ENCODE measurements at regions not wholly inside any gene's neighbourhood (a gene's known extent, or its start where the extent isn't known, plus 50 kb on each side); places are given as distances from the start of the nearest gene placed in this dataset.

GRCh38 chr21:43274022-43274945 is 105.5 kb downstream of the CRYAA start:
- DNase-seq (ENCODE audit: low read depth in 2 of 2): no peak

- no peak for DNase-seq (ENCODE audit: low read depth in 2 of 2)
Observed at GRCh38 chr21:43273708-43274021, 104.9 kb downstream of the CRYAA start.

- no peak for DNase-seq (ENCODE audit: low read depth in 2 of 2)
Observed at GRCh38 chr21:43273016-43273707, 104.4 kb downstream of the CRYAA start.

GRCh38 chr21:43272591-43272990 is 103.8 kb downstream of the CRYAA start:
- no peak for DNase-seq (ENCODE audit: low read depth in 2 of 2)

GRCh38 chr21:43271452-43272020 is 102.7 kb downstream of the CRYAA start:
- DNase-seq (ENCODE audit: low read depth in 2 of 2): no peak

- no peak for DNase-seq (ENCODE audit: low read depth in 2 of 2)
Observed at GRCh38 chr21:43270800-43271301, 102.0 kb downstream of the CRYAA start.

- no peak for DNase-seq (ENCODE audit: low read depth in 2 of 2)
Observed at GRCh38 chr21:43269957-43270705, 101.3 kb downstream of the CRYAA start.

GRCh38 chr21:43269440-43269839 is 100.6 kb downstream of the CRYAA start:
- DNase-seq (ENCODE audit: low read depth in 2 of 2): peak in 1 of 2 donors; percentile 16

- no peak for DNase-seq (ENCODE audit: low read depth in 2 of 2)
Observed at GRCh38 chr21:43268804-43269186, 100.0 kb downstream of the CRYAA start.

GRCh38 chr21:43268086-43268803 is 99.4 kb downstream of the CRYAA start:
- no peak for DNase-seq (ENCODE audit: low read depth in 2 of 2)

GRCh38 chr21:43267391-43268085 is 98.7 kb downstream of the CRYAA start:
- no peak for DNase-seq (ENCODE audit: low read depth in 2 of 2)

GRCh38 chr21:43266534-43266933 is 97.7 kb downstream of the CRYAA start:
- DNase-seq (ENCODE audit: low read depth in 2 of 2): no peak

- no peak for DNase-seq (ENCODE audit: low read depth in 2 of 2)
Observed at GRCh38 chr21:43262427-43262826, 93.6 kb downstream of the CRYAA start.
